Spleen (tissue), 7 donors: ENCODE measurements at regions not wholly inside any gene's neighbourhood (a gene's known extent, or its start where the extent isn't known, plus 50 kb on each side); places are given as distances from the start of the nearest gene placed in this dataset.

Experiments used
- POLR2A ChIP-seq, 3 donors: fragments of 450-650 bp; IDR thresholded peaks; one replicate each; pipeline ENCODE4 v1.5.1; 2017; ENCODE audit warnings: antibody characterized with exemption in 3 of 3, mild to moderate bottlenecking in 1 of 3
- TF ChIP-seq, protein P1 (sequence below), 11 experiments: fragments of 200-600 bp in 7 of 11; fragments of 450-650 bp in 4 of 11; sonication (generic) in 4 of 11; IDR thresholded peaks in 8 of 11; conservative IDR thresholded peaks in 3 of 11; 1 replicate in 7 of 11; 2 replicates in 4 of 11; pipeline versions ENCODE4 v1.4.0 to v1.8.0; 2016 to 2021; ENCODE audit warnings: antibody characterized with exemption in 11 of 11, inconsistent platforms in 4 of 11, mild to moderate bottlenecking in 1 of 11
- donor health status: DM: no; HTN: no; CAD: no; lungs with moderate emphysema.
- donor health status: DM: no; HTN: no; CAD: no.
- donor health status: DM: no; HTN: no; CAD: no.

DNA sequence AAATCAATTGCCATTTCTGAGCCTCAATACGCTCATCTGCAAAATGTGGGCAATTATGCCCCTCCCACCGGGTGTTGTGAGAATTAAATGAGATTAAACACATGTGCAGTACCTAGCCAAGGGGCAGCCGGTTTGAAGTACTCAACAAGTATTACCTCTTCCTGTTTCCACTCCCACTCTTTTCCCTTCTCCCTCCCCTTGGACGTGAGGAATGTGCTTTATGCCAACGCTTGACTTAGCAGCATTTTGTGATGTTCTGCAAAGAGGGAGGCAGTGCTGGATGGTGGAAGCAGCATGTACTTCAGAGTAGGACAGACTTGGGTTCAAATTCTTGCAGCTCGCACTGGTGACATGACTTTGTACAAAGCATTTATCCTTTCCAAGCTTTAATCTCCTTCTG, 306.0 kb downstream of the BUD13 start:
- TF ChIP-seq, protein P1, sequence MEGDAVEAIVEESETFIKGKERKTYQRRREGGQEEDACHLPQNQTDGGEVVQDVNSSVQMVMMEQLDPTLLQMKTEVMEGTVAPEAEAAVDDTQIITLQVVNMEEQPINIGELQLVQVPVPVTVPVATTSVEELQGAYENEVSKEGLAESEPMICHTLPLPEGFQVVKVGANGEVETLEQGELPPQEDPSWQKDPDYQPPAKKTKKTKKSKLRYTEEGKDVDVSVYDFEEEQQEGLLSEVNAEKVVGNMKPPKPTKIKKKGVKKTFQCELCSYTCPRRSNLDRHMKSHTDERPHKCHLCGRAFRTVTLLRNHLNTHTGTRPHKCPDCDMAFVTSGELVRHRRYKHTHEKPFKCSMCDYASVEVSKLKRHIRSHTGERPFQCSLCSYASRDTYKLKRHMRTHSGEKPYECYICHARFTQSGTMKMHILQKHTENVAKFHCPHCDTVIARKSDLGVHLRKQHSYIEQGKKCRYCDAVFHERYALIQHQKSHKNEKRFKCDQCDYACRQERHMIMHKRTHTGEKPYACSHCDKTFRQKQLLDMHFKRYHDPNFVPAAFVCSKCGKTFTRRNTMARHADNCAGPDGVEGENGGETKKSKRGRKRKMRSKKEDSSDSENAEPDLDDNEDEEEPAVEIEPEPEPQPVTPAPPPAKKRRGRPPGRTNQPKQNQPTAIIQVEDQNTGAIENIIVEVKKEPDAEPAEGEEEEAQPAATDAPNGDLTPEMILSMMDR (IDR thresholded peaks at IDR 0.05 in 8 of 11, conservative IDR thresholded peaks at IDR 0.05 in 3 of 11), result no peak
- TF ChIP-seq POLR2A (IDR thresholded peaks at IDR 0.05), result no peak
